GM21423 (cell line): ENCODE measurements at regions not wholly inside any gene's neighbourhood (a gene's known extent, or its start where the extent isn't known, plus 50 kb on each side); places are given as distances from the start of the nearest gene placed in this dataset.
A peak's percentile ranks its signal among the peaks of the same experiment; 100 is the strongest.

Experiments used
- ATAC-seq: cut with Tn5 transposase; IDR thresholded peaks from one replicate; pipeline ENCODE4 v1.9.1; 2021; ENCODE audit warnings: mild to moderate bottlenecking, moderate library complexity; ENCODE audit not compliant: unreplicated experiment

DNA sequence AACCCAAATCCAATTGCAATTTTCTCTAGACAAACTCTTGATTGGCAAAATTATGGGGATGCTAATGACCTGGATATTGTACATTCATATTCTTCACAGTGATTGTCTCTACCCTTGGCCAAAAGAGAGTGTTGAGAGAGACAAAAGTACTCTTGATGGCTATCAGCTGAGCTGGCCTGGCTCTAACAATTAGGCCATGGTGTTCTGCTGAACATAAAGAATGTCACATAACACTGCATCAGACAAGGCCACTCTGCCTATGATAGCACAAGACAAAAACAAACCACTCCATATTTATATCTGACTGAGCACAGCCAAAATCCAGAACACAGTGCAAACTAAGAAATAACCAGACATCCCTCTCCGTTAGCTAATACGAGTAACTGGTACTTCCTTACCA lies 101.7 kb downstream of the ADAMTS1 start:
- ATAC-seq, result no peak

DNA sequence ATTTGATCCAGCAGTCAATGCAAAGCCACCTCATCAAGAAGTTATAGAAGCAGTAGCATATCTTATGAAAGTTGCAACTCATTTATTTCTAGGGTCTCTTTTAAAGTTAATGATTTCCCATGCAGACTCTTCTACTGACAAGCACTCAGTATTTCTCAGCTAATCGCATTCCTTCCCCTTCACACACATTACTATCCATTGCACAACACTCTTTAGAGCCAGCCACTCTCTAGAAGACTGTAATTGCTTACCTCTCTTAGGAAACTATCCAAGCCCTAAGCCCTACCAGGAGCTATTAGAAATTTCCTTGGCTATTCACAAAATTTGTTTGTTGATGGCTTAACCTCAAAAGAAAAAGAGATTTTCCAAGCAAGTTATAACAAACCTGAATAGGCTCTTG lies 106.0 kb downstream of the ADAMTS1 start:
- ATAC-seq, result no peak

DNA sequence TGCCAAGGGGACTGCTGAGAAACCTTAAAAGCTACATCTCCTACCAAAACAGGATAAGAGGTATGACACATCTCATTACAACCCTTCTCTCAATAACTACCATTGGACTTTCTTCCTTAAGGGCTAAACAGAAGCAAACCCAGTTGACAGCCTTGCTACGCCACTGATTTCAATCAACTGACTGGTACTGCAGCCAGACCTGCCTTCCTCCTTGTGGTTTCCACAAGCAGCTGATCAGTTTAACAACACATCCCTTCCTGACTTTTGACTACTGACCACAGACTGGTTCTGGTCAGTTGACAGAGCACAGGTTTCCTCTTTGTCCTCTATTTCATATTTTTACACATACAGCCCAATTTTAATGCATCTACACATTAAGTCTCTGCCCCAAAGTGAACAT lies 108.8 kb downstream of the ADAMTS1 start:
- no peak for ATAC-seq

DNA sequence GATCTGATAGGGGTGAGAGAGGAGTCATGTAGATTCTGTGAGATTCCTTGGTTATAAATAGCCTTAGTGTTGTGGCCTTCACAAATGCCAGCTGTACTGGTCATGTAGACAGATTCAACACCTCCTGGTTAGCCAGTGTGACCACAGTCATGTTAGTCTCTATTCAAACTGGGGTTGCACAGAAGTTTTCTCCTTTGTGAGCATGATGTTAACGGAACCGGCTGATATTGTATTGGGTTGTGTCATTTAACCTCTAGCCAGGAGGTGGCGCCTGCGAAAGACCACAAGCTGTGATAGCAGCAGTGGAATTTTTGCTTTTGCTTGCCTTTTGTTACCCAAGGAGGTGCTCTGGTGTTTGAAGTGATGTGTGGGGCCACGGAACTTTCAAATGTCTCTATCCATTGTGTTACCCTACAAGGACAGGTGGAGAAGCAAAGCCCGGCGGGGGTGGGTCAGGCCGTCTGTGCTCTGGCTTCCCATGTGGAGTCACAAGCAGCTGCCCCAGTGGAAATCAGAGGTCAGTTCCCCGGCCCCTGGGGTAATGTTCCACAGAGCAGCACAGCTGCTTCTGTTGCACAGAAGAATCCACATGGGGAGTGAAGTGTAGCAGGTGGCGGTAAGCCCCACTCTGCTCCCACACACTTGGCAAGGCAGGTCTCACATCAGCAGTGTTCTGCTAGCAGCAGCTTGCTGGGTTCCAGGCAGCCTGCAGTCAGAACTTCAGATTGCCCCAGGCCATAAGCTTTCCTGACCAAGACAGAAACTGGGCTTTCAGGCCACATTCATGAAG lies 112.6 kb downstream of the ADAMTS1 start:
- ATAC-seq, result no peak

DNA sequence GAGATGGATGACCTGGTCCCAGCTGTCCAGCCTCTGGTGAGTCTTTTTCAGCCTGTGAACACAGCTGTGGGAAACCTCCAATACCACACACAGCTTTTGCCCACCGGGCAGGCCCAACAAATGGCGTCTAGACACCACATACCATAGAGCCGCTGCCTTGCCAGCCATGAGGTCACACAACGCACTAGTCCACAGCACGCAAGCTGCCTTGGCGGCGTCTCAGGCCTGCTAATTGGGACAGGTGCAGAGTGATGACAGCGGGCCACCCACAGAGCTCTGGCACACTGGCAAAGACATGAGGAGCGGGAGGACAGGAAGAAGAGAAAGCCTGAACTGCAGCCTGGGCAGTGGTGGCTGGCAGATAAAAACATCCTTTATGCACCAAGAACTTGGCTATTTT lies 125.5 kb downstream of the ADAMTS1 start:
- no peak for ATAC-seq

DNA sequence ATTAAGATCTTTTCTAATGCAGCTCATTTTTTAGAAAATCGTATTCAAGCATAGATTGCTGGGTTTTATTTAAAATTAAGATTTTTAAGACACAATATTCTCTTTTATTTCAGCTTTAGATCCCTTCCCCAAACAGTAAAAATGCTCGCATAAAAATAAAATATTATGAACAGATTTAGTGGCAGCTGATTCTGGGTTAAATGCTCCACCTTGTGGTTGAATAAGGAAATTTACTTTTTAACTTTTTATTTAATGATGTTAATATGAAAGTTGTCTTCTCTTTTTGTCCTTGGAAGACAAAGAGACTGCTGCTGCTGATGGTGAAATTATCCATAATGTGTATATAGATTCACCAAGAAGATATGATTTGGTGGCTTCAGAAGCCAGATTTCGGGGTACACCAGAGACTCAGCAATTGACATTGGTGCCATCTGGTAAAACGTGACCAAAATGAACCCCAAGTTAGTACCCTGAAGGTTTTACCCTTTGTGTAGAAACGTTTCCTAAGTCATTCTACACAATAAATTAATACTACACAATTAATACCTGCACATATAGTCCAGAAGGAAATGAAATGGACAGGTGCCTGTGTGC lies 128.0 kb downstream of the ADAMTS1 start:
- no peak for ATAC-seq

DNA sequence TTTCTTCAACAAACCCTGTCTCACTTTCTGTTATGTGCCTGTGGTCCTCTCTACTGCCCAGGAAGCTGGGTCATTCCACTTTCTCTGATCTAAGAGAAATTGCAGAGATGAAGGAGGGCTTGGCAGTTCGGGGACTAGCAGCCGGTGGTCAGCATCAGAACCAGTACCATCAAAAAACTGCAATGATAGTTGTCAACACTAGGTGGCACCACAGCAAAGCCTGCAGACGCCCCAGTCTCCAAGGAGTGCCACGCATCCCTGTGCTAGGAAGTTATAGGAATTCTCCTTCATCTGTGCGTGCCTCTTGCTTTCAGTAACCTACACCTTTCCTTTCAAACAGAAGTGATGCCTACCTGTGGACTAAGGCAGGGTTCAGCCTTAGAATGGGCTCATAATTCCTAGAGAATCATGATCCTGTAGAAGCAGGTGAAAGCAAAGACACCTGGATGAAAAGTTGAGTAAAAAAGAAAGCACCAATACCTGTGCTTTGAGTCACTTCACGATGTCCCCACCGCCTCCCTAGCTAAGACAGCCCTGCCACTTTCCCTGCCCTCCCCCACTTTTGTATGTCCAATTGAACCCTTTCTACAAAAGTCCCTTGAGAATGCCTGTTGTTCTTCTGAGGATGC lies 129.2 kb downstream of the ADAMTS1 start:
- no peak for ATAC-seq

DNA sequence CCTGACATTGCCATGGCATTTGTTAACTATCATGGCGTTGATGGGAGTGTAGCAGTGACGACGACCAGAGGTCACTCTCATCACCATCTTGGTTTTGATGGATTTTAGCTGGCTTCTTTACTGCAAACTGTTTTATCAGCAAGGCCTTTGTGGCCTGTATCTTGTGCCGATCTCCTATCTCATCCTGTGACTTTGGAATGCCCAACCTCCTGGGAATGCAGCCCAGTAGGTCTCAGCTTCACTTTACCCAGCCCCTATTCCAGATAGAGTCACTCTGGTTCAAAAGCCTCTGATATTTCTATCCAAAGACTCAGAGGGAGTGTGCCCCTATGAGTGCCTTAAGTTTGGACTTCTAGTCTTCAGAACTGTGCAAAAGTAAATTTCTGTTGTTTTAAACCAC lies 130.1 kb downstream of the ADAMTS1 start:
- no peak for ATAC-seq

DNA sequence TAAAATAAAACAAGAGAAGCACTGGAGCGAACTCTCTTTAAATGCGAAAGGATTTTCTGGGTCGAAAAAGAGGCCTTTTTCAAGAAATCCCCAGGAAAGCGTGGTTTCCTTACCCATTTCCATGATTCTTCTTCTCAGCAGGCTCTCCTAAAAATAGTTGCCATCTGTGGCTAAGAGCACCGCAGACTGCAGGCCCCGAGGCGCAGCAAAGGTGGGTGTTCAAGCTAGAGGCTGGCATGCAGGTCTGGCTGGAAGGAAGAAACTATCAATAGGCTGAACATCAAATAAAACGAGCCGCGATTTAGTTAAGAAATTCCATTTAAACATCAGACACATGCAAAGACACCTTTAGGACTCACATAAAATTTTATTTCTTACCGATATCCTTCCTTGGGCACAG lies 135.1 kb downstream of the ADAMTS1 start:
- no peak for ATAC-seq

DNA sequence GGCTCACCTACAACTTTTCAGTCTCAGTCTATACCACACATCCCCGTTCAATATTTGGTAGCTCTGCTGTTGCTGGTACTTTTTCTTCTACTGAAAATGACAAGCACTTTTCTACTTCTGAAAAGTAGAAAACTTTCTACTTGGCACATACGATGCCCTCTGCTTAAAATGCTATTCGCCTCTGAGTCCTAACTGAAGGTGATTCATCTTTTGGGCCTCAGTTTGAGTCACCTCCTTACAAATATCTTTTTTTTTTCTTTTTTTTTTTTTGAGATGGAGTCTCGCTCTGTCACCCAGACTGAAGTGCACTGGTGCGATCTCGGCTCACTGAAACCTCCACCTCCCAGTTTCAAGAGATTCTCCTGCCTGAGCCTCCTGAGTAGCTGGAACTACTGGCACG lies 136.0 kb upstream of the CYYR1 start:
- no peak for ATAC-seq

DNA sequence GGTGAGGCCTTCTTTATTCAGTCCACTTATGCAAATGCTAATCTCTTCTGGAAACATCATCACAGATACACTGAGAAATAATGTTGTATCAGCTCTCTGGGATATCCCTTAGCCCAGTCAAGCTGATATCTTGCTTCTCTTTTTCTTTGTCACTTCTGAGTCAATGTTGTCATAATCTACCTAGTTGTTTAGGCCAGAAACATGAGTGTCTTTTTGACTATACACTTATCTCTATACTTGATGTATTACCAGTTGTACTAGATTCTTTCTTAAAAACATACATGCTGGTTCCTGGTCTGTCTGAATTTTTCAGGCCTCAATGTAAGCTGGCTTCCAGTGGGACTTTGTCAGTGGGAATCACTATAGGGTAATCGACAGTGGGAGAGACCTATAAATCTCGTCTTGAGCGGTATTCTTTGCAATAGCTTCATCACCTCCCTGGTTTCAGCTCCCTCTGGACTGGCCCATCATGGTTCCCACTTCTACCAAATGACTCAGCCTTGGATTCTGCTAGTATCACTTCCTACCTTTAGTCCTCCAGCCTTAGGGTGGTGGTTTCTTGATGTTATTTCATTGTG lies 135.2 kb upstream of the CYYR1 start:
- no peak for ATAC-seq

DNA sequence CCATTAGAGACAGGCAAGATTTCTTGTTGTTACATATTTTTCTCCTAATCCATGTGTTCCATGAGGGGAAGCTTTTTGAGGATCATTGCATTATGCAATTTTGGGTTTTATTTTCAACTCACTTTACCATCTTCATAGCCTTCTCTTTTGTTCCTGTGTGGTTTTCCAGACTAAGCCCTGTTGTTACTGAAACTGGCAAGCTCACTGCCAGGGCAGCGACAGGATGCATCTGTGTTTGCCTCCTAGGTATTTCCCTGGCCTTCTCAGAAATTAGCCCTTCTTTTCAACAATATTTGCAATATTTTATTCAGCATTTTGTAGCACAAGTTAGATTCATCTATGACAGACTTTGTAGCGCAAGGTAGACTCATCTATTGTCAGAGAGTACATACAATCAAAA lies 134.2 kb upstream of the CYYR1 start:
- no peak for ATAC-seq

DNA sequence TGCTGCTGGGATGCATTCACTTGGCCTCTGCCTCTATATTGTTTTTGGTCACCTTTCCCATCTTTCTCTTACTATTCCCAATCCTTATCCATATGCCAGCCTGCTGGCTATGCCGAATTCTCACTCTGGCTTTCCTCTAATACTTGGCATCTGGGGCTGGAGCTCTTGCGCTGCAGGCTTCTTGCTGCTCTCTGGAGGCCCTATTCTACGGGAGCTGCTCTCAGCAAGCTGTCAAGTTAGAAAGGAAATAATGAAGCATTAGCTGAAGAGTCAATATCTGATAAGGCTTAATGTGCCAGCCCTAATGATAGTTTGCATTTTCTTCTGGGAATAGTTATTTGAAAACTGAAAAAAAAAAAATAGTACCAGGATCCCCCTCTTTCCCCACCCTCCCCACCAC lies 125.3 kb upstream of the CYYR1 start:
- ATAC-seq, result no peak

DNA sequence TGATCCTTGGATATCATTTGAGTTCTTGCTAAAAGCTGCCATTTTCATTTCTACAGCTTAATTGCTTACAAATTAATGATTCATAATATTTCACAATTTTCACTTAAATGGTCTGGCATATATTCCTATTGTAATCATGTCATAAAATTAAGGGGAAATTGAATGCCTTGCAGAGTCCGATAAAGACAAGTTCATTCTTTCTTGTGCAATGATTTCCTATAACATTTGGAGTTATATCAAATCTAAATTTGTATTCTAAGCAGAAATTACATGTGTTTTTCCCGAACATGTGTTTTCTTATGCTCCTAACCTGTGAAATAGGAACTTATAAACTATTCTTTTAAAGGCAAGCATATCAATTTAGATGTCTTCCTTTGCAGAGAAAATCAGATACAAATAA lies 118.3 kb upstream of the CYYR1 start:
- no peak for ATAC-seq

DNA sequence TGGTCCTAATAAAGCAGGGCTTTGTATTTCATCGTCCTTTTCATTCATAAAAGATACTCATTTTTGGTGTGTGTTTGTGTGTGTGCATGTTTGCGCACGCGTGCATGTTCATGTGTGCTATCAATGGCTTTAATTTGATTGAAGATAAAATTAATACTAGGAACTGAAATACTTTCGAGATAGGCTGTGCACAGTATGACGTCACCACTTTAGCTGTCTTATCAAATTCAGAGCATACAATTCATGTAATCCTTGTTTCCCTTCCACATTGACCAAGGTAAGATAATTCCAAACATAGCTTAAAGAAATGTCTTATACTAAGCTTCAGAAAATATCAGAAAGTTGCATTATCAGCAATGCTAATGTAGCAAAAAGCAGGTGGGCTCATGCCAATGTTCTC lies 113.6 kb upstream of the CYYR1 start:
- no peak for ATAC-seq

DNA sequence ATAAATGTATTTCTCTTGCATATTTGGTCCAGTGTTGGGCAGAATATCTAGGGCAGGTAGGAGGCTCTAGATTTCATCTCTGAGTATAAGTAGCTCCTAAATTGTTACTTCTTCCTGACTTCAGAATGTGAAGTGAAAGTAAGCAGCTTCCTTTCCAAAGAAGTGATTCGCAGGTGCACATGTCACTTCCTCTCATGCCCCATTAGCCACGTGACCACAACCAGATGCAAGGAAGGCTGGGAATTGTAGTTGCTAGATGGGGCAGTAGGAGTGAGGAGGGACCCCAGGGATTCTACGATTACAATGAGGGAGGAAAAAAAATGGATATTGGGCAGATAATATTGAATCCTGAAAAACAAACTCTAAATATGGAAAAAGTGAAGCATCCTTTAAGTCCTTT lies 113.2 kb upstream of the CYYR1 start:
- peak; percentile 81 for ATAC-seq

DNA sequence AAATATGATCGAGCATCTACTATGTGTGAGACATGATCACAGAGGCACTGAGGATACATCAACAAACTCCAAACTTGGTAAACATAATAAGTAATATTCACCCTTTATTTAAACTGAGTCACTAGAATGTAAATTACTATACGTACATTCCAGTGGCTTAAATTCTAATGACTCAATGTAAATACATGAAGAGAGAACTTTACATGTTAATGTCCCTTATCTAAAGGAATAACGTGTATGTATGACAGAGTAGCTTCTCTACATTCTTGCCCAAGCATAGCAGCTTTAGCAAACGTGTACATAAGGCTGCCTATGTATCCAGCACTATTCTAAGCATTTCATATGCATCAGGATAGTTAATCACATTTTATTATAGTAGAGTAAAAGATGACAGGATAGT lies 111.8 kb upstream of the CYYR1 start:
- no peak for ATAC-seq

DNA sequence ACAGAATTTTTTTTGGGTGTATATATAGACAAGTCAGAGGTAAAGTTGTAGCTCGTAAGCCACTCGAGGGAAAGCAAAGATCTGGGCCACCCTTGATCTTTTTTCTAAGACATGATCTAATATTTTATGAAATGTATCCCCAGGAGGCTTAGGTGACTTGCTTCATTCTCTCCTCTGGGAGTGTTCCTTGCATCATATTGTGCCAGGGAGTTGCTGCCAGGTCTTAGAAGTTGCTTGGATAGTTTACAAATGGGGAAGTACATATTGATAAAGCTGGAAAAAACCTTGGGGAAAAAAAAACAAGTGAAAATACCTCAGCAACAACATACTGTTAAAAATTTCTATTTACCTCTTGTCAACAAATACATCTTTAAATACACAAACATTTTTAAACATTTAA lies 110.9 kb upstream of the CYYR1 start:
- no peak for ATAC-seq

DNA sequence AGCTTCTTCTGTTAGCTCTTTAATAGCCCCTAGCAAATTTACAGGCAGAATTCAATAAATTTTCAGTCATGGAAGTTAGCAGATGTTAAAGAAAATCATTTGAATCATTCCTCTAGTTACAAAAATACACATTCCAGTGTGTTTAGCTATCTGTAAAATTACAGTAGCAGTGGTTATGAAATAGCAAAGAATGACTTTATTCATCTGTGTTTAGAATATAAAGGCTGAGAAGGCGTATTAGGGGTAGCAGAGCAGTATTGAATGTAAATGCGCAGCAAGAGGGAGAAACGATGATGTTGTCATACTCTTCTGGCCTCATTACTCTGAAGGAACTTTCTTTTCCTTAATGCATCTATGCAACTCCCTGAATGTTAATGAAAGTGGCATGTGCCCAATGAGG lies 106.2 kb upstream of the CYYR1 start:
- no peak for ATAC-seq

DNA sequence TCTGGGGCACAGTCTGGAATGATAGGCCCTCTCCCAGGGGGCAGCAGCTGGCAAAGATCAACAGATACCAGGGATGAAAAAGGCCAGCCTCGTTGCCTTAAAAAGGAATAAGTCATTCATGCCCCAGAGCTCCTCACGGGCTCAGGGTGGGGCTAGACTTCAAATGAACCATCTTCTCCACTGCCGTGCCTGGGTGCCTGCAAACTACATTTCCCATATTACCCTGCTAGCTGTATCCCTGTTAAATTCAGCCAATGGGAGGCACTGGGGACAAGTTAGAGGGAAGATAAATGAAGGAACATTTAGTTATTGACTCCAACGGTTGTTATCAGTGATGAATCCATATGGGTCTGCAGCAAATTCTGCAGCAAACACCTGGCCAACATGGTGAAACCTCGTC lies 101.2 kb upstream of the CYYR1 start:
- ATAC-seq, result no peak

DNA sequence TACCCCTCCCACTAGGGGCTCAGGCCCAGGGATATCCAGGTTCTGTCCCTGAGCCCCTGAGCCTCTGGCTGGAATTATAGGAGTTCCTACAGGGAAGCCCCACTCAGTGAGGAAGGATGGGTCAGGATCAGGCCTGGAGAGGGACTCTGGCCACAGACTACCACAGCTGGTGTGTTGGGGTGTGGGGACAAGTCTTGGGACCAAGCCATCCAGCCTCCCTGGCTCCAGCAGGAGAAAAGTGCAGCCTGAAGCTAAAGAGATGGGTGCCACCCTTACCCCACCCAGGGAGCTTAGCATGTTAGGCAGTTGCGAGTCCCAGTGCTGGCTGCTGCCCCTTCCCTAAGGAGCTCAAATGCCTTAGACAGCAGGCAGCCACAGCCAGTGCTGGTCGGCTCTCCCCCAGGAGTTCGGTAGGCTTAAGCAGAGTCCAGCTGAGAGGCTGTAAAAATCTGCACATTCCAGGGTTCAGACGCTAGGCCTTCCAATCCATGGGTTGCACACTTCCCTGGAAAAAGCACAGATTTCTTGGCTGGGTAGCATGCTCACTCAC lies 96.2 kb upstream of the CYYR1 start:
- ATAC-seq, result no peak

DNA sequence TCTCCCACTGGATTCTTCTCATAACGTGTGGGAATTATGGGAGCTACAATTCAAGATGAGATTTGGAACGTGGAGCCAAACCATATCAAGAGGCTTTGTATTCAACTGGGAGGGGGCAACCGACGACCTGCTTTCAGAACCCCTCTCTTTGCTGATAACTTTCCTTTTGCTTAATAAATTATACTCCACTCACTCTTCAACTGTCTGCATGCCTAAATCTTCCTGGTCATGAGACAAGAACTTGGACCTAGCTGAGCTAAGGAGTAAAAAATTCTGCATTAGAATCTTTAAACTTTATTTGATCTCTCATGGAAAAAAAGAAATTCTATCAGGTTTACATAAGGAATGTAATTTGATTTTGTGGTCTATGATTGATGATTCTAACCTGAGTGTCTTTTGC lies 86.7 kb upstream of the CYYR1 start:
- no peak for ATAC-seq
